ENCODE measurements at regions not wholly inside any gene's neighbourhood (a gene's known extent, or its start where the extent isn't known, plus 50 kb on each side); places are given as distances from the start of the nearest gene placed in this dataset.
A peak's percentile ranks its signal among the peaks of the same experiment; 100 is the strongest.

DNA sequence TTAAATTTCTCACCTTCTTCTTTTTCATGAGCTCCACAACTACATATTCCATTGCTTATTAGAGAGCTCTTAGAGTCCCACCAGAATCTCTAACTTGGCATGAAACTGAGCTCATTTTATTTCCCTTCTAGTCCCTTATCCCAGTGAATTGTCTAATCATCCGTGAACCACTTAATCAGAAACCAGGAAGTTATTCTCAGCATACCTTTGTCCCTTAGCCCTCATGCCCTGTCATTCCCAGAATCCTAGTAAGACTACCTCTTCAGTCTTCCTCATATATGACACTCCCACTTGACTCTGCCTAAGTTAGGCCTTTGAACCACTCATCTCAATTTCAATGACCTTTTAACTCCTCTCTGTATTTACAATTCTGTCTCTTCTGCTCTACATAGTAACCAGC, 93.0 kb upstream of the PAPPA start:
- no peak for DNase-seq (ENCODE audit: low spot score)
- no peak for FAIRE-seq

DNA sequence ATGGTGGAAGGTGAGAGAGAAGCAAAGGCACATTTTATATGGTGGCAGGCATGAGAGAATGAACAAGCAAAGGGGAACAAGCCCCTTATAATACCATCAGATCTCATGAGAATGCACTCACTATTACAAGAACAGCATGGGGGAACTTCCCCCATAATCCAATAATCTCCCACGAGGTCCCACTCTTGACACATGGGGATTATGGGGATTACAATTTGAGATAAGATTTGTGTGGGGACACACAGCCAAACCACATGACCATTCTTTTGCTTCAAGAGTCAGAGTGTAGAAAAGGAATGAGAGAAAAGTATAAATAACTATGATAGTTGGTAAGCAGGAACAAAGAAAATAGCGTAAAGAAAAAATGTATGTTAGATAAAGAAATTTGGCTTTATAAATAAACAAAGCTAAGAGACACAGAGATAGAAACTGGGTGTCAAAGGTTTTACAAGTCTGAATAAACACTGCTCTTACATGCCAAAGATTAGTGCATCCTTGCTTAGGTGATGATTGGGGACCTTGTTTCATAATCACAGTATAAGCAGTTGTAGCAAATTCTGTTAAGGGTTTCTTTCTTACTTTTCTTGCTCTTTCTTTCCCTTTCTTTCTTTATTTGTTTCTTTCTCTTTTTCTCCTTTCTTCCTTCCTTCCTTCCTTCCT, 91.9 kb upstream of the PAPPA start:
- FAIRE-seq = no peak
- no peak for DNase-seq (ENCODE audit: low spot score)

DNA sequence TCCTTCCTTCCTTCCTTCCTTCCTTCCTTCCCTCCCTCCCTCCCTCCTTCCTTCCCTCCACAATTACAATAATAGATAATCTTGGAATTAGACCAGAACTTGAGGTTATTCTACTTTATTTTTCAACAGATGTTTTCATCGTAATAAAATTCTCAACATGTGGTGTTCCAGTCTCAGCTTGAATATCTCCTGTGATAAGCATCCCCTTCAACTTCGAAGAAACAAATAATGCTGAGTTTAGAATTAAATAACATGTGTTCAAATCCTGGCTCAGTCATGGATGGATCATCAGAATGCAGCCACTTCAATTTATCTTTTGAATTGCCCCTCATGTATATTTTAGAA, 91.4 kb upstream of the PAPPA start:
- FAIRE-seq = no peak
- DNase-seq (ENCODE audit: low spot score) = no peak

DNA sequence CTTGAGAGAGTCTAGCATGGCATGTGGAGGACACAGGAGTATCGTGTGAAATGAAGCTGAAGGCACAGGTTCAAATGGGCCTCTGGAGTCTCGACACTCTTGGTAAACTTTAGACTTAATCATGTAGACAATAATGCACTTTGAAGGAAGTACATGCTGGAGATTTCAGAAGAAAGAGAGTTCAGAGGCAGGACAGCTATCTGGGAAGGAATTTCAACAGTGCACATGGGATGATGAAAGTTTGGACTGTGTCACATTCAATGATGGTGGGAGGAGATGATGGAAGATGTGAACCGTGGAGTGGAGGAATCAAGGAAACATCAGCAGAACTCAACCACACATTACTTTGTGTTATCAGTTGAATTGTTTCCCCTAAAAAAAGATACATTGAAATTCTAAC, 88.6 kb upstream of the PAPPA start:
- FAIRE-seq (no peak), DNase-seq (ENCODE audit: low spot score) (no peak)

DNA sequence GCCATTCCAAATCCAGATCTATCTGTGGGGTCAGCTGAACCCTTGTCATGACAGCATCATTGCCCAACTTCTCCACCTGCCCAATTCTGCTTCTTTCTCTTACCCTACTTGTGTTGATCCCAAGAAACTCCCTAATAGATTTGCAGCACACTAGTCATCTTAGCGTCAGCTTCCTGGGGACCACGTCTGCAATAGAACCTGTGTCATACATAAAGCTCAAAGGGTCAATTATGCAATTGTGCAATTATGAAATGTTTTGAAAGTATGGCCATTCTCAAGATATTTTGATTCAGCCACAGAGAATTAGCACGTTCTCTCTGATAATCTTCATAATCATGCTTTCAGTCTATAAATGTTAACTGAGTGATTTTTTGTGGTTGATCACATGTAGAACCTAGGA, 87.4 kb upstream of the PAPPA start:
- no peak for DNase-seq (ENCODE audit: low spot score)
- no peak for FAIRE-seq

- DNase-seq (ENCODE audit: low spot score) (no peak), FAIRE-seq (no peak)
Measured at GRCh38 chr9:116067566-116067965, 86.0 kb upstream of the PAPPA start.

DNA sequence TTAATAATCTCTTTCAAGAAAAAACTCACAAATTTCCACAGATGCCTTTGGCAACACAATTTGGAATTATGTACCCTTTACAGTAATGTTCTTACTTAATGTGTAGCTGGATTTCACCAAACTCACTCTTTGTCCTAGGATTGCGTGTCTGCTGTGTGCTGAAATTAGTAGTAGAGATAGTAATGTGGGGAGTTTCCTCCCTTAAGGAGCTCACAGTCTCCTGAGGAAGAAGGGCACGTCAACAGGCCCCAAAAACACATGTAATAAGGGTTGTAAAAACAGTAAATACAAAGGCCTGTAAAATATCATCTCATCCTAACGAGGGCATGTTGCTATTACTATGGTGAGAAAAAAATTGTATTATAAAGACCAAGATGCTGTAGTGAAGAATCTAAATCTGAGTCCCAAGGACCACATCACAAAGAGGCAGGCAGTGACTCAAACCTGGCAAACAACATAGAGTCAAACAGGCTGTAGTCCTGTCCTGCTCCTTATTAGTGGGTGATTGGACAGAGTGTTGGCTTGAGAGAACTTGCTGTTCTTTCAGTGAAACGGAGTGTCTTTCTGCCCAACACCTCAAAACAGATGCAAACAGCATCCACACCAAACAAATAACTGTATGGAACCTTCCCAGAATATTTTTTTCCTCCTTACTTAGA, 83.2 kb upstream of the PAPPA start:
- FAIRE-seq (no peak), DNase-seq (ENCODE audit: low spot score) (no peak)

- DNase-seq (ENCODE audit: low spot score) = no peak
Measured at GRCh38 chr9:116072046-116072445, 81.5 kb upstream of the PAPPA start.

DNA sequence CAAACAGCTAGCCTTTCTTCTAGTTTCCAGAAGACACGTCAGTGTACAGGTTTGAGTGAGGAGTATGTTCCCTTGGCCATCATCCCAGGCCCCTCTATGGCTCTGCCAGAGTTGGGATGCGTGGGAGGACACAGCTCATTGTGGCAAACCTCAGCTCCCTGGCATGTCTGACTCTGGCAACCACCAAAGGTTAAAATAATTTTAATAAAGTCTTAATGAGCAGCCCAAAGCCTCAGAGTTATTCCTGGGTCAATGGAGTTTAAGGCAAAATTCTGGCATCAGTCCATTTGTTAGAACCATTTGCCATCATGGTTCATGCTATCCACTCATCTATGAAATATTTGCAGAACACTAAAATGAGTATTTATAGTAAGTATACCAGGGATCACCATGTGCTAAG, 79.8 kb upstream of the PAPPA start:
- FAIRE-seq = no peak
- DNase-seq (ENCODE audit: low spot score) = peak; percentile 57

More at GRCh38 chr9:116072046-116072445, 81.5 kb upstream of the PAPPA start:
- FAIRE-seq = no peak

DNA sequence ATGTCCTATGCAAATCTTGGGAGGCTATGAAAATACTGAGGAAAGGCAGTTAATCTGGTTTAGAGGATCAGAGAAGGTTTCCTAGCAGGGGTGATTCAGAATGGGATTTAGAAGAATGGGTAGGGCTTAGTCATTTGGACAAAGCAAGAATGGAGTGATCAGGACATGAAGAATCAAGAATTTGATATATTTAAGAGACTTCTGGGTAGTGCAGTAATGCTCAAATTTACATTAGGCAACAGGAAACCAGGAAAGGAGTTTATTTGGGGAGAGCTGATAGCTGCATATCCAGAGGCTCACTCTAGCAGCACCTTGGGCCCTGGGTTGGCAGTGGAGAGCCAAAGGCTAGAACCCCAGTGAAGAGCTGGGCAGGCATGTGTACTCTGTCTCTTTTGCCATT, 78.9 kb upstream of the PAPPA start:
- no peak for DNase-seq (ENCODE audit: low spot score)
- FAIRE-seq = no peak

- no peak for DNase-seq (ENCODE audit: low spot score)
- FAIRE-seq = no peak
Measured at GRCh38 chr9:116075191-116075590, 78.4 kb upstream of the PAPPA start.

DNA sequence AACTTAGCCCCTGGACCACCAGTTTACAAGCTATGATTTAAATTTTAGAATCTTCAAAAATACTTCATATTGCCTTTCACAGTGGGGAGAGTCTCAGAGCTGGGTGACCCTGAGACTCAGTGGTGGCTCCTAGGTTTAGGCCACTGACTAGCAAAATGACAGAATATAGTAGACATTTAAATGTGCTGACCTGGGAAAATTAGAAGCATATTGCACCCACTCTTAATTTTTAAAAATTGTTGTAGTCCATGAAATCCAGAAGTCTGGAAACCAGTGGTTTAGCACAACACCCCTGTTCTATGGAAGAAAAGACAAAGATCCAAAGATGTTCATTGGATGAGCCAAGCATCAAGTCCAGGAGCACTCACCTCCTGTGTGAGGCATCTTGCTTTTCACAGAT, 75.0 kb upstream of the PAPPA start:
- no peak for FAIRE-seq
- no peak for DNase-seq (ENCODE audit: low spot score)

DNA sequence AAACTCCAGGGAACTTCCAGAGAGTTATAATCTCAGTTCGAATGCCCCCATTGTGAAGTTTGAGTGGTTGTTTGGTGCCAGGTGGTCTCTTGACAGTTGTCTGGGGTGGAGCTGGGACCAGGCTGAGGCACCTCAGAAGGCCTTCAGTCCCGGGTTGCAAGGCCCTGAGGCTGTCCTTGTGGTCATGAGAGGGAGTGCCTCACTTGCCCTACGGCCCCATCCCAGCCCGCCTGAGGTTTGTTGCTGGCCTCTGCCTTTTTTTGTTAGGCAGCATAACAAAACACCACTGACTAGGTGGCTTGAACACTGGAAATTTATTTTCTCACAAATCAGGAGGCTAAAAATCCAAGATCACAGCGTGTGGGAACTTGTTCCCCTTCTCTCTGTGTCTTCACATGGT, 73.0 kb upstream of the PAPPA start:
- no peak for FAIRE-seq
- DNase-seq (ENCODE audit: low spot score) = no peak

- DNase-seq (ENCODE audit: low spot score) (no peak), FAIRE-seq (no peak)
Measured at GRCh38 chr9:116081435-116082115, 72.0 kb upstream of the PAPPA start.

DNA sequence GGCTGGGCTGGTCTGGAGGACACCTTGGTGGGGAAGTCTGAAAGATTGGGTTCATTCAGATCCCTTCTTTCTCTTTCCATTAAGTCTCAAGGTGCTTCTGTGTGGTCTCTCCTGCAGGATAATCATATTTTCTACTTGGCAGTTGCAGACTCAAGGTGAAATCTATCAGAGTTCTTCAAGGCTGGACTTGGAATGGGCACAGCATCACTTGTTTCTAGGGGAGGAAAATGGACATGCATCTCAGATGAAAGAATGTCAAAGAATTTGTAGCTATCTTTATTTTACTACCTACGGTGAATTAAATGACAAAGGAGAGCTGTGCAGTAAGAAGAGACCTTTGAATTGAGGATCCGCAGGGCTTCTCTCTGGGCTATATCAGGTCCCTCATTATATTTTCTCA, 69.8 kb upstream of the PAPPA start:
- no peak for DNase-seq (ENCODE audit: low spot score)
- FAIRE-seq = no peak

GRCh38 chr9:116084497-116084896, 69.1 kb upstream of the PAPPA start:
- DNase-seq (ENCODE audit: low spot score) (no peak), FAIRE-seq (no peak)

DNA sequence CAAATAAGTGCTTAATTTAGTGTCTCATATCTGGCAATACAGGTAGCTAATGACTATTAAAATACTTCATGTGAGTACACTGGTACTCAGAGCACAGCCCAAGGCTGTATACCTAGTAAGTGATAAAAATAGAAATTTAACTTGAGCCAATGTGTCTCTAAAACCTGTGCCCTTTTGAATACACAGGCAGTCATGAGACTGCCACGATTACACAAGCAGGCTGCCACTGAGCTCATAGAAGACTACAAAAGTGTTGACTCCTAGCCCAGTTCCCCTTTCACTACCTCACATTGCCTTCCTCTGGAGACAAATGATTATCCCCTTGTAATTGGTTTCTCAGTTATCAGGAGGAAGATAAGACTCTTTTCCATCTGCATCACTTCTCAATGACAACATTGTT, 66.3 kb upstream of the PAPPA start:
- DNase-seq (ENCODE audit: low spot score) (no peak), FAIRE-seq (no peak)

DNA sequence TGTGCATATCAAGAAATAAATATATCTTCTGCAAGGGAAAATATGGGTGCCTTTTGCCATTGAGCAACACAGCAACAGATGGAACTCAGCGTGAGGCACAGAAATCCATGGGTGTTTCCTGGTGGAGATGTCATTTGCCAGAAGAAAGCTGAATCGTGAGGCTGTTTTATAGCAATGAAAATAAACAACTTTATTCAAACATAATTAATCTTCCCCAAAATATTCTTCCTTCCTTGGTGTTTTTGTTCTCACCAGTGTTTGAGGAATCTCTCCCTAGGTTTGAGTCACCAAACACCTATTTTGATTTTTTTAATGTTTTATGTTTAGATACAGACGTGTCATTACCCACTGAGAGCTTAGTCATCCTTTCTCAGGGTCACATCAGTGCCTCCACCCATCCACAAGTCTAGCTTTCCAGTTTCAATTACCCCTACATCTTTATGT, 65.8 kb upstream of the PAPPA start:
- DNase-seq (ENCODE audit: low spot score) = peak; percentile 30
- no peak for FAIRE-seq

- DNase-seq (ENCODE audit: low spot score) (no peak), FAIRE-seq (no peak)
Measured at GRCh38 chr9:116088396-116088795, 65.2 kb upstream of the PAPPA start.

DNA sequence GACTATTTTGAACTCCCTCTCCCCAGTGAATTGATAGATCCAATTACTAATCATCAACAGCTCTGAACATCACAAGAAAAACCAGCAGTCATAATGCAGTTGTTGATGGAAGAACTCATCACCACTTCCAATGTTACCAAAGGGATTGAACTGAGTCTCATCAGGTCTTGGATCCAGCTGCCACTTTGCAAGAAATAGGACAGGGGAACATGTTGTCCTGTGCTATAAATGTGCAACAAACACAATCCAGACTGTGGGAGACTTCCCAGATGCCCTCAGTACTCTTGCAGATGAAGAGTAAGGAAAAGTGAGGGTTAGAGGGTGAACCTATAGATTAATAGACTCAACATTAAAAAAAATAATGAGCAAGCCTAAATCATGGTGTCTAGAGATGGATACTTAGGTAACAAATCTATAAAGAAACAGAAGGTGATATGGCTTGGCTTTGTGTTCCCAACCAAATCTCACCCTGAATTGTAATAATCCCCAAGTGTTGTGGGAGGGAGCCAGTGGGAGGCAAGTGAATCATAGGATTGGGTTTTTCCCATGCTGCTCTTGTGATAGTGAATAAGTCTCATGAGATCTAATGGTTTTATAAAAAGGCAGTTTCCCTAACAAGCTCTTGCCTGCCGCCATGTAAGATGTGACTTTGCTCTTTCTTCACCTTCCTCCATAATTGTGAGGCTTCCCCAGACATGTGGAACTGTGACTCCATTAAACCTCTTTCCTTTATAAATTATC, 63.4 kb upstream of the PAPPA start:
- no peak for DNase-seq (ENCODE audit: low spot score)
- FAIRE-seq = no peak

- FAIRE-seq (no peak), DNase-seq (ENCODE audit: low spot score) (no peak)
Measured at GRCh38 chr9:116094846-116095245, 58.7 kb upstream of the PAPPA start.

DNA sequence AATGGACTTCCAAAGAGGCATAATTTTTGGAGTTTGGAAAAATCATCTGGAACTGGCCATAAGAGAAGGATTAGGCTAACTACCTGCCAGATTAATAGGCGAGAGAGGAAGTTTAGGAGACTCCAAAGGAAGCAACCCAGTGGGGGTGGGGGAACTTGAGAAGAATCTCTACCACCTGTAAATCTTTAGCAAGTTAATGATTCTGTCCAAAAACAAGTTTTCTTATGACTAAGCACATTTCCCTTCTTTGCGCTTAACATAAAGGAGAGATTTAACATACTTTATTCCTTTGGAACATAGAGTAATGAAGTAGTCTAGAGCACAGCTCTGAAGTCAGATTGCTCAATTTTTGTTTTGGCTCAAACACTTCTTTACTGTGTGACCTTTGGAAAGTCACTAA, 58.2 kb upstream of the PAPPA start:
- no peak for FAIRE-seq
- no peak for DNase-seq (ENCODE audit: low spot score)

All from urothelium cell line (cell line).